ENCODE measurements at regions not wholly inside any gene's neighbourhood (a gene's known extent, or its start where the extent isn't known, plus 50 kb on each side); places are given as distances from the start of the nearest gene placed in this dataset.

DNA sequence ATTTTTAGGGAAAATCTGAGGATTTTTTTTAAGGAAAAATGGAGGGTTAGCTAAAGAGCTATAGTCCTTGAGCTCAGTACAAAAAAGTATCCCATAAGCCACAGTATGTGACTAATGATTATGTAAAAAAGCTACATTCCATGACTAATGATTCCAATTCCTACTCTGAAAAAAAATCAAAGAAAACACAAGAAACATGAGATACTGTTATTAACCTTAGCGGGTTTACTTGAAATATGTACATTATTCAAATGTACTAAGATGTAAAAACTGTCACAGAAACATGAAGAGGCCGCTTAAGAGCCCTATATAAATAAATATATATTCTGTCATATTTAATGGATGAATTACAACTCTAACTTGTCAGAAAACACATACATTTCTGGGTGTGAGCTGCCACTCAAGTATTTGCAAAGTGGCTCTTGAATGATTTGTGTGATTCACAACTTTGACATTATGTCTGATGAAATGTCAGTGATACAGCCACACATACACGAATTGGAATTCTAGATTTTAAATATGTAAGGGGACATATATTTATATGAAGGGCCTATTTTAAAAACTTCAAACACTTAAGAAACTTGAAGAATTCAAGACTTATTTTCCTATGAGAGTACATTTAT, 518.7 kb upstream of the SUCLG2 start:
- no CpG with 5 or more reads among the region's 3 CpGs for WGBS (ENCODE audit: extremely low coverage, insufficient coverage, low lambda C conversion rate)
- Histone ChIP-seq H2BK120ac (ENCODE audit: low read depth, low read length) (no peak overlapping the region), H3K79me1 (ENCODE audit: low read length) (no peaks in the 10 kb centered on the region), H3K4me2 (ENCODE audit: low read length) (no peak overlapping the region), H3K36me3 (ENCODE audit: control insufficient read depth, insufficient read depth, low read length) (no peaks in the 10 kb centered on the region), H3K4ac (ENCODE audit: low read depth, low read length) (no peak overlapping the region), H3K27me3 (ENCODE audit: insufficient read depth, low read length, poor library complexity) (no peaks in the 10 kb centered on the region), H2AK5ac (ENCODE audit: low read length) (no peak overlapping the region), H3K23ac (ENCODE audit: low read length) (no peak overlapping the region), H3K9ac (ENCODE audit: low read length) (no peak overlapping the region), H2BK5ac (ENCODE audit: low read length) (no peak overlapping the region), H4K5ac (ENCODE audit: low read length) (no peak overlapping the region), H3K4me3 (ENCODE audit: low read length) (no peak overlapping the region), H3K4me1 (ENCODE audit: control insufficient read depth, low read depth, low read length) (no peaks in the 10 kb centered on the region), H3K56ac (ENCODE audit: low read length) (no peak overlapping the region), H3K27ac (ENCODE audit: low read depth, low read length) (no peak overlapping the region), H3K79me2 (ENCODE audit: control insufficient read depth, insufficient read depth, low read length) (no peaks in the 10 kb centered on the region), H4K8ac (ENCODE audit: low read depth, low read length) (no peak overlapping the region), H3K18ac (ENCODE audit: low read length) (no peak overlapping the region), H2BK15ac (replicated peaks; ENCODE audit: low read depth) (no peak overlapping the region)
- no peak for DNase-seq

DNA sequence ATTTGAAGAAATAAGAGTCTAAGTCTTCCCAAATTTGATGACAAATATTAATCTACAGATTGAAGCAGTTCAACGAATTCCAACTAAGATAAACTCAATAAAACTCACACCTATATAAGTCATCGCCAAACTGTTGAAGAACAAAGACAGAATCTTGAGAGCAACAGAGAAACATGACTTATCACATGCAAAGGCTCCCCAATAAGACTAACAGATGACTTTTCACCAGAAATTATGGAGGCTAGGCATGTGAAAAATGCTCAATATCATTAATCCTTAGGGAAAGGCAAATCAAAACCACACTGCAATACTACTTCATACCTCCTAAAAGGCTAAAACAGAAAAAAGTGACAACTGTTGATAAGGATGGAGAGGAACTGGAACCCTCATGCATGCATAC, 517.6 kb upstream of the SUCLG2 start:
- no peak overlapping the region for H3K56ac ChIP-seq (ENCODE audit: low read length)
- H3K27ac ChIP-seq (ENCODE audit: low read depth, low read length): no peak overlapping the region
- no peak overlapping the region for H3K18ac ChIP-seq (ENCODE audit: low read length)
- no peak overlapping the region for H4K5ac ChIP-seq (ENCODE audit: low read length)
- H3K79me2 ChIP-seq (ENCODE audit: control insufficient read depth, insufficient read depth, low read length): no peaks in the 10 kb centered on the region
- H2BK15ac ChIP-seq (replicated peaks; ENCODE audit: low read depth): no peak overlapping the region
- no peak overlapping the region for H3K23ac ChIP-seq (ENCODE audit: low read length)
- no CpG with 5 or more reads among the region's 2 CpGs for WGBS (ENCODE audit: extremely low coverage, insufficient coverage, low lambda C conversion rate)
- no peak overlapping the region for H2AK5ac ChIP-seq (ENCODE audit: low read length)
- H2BK5ac ChIP-seq (ENCODE audit: low read length): no peak overlapping the region
- no peak overlapping the region for H4K8ac ChIP-seq (ENCODE audit: low read depth, low read length)
- no peaks in the 10 kb centered on the region for H3K79me1 ChIP-seq (ENCODE audit: low read length)
- H3K4me1 ChIP-seq (ENCODE audit: control insufficient read depth, low read depth, low read length): no peaks in the 10 kb centered on the region
- no peaks in the 10 kb centered on the region for H3K27me3 ChIP-seq (ENCODE audit: insufficient read depth, low read length, poor library complexity)
- H3K9ac ChIP-seq (ENCODE audit: low read length): no peak overlapping the region
- H3K4me3 ChIP-seq (ENCODE audit: low read length): no peak overlapping the region
- H2BK120ac ChIP-seq (ENCODE audit: low read depth, low read length): no peak overlapping the region
- no peaks in the 10 kb centered on the region for H3K36me3 ChIP-seq (ENCODE audit: control insufficient read depth, insufficient read depth, low read length)
- no peak overlapping the region for H3K4ac ChIP-seq (ENCODE audit: low read depth, low read length)
- H3K4me2 ChIP-seq (ENCODE audit: low read length): no peak overlapping the region
- no peak for DNase-seq

DNA sequence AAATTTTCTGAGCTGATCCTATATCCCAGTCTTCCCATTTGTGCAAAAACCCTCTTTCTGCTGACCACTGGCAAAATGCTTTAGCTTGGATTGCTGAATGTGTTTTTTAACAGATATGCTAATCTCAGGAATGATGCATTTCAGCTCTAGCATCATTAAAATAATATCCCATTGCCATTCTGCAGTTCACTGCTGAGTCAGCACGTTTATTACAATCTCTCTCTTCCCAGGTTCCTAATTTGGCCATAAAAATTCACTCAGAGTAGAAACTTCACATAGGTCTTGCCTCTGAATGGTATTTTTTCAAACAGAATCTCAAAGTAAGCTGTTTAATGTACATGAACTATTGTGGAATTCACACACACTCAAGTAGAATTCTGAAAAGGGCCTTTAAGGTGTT, 509.6 kb upstream of the SUCLG2 start:
- Histone ChIP-seq H3K4me2 (ENCODE audit: low read length) (no peak overlapping the region), H3K27ac (ENCODE audit: low read depth, low read length) (no peak overlapping the region), H3K9ac (ENCODE audit: low read length) (no peak overlapping the region), H3K4me3 (ENCODE audit: low read length) (no peak overlapping the region), H4K5ac (ENCODE audit: low read length) (no peak overlapping the region), H3K4me1 (ENCODE audit: control insufficient read depth, low read depth, low read length) (no peaks in the 10 kb centered on the region), H3K79me2 (ENCODE audit: control insufficient read depth, insufficient read depth, low read length) (no peaks in the 10 kb centered on the region), H2BK5ac (ENCODE audit: low read length) (no peak overlapping the region), H3K56ac (ENCODE audit: low read length) (no peak overlapping the region), H3K27me3 (ENCODE audit: insufficient read depth, low read length, poor library complexity) (no peaks in the 10 kb centered on the region), H2AK5ac (ENCODE audit: low read length) (no peak overlapping the region), H2BK120ac (ENCODE audit: low read depth, low read length) (no peak overlapping the region), H3K79me1 (ENCODE audit: low read length) (no peaks in the 10 kb centered on the region), H3K23ac (ENCODE audit: low read length) (no peak overlapping the region), H3K36me3 (ENCODE audit: control insufficient read depth, insufficient read depth, low read length) (no peaks in the 10 kb centered on the region), H4K8ac (ENCODE audit: low read depth, low read length) (no peak overlapping the region), H2BK15ac (replicated peaks; ENCODE audit: low read depth) (no peak overlapping the region), H3K18ac (ENCODE audit: low read length) (no peak overlapping the region), H3K4ac (ENCODE audit: low read depth, low read length) (no peak overlapping the region)
- whole genome bisulfite sequencing (ENCODE audit: extremely low coverage, insufficient coverage, low lambda C conversion rate): no CpG with 5 or more reads among the region's 1 CpG
- no peak for DNase-seq

DNA sequence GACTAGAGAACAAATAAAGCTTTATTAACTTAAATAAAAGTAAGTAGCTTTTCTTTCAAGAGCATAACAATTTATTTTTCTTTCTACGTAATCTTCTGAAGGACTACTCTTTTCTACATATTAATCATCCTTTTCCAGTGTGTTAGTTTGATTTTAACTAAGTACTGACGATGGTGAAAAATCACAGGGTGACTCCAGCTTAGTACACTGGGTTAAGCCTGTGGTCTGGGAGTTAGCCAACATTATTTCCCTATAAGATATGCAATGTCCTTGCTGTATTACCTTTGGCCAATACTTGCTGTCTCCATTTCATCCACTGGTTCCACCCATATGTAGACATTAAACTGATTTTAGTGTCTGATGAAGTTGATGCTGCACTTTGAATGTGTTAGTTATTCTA, 508.6 kb upstream of the SUCLG2 start:
- 100% methylated on average over 1 of the region's 2 CpGs for WGBS (ENCODE audit: extremely low coverage, insufficient coverage, low lambda C conversion rate)
- no peak overlapping the region for H3K4ac ChIP-seq (ENCODE audit: low read depth, low read length)
- H2BK120ac ChIP-seq (ENCODE audit: low read depth, low read length): no peak overlapping the region
- no peak overlapping the region for H3K4me3 ChIP-seq (ENCODE audit: low read length)
- H3K27ac ChIP-seq (ENCODE audit: low read depth, low read length): no peak overlapping the region
- no peak overlapping the region for H2BK15ac ChIP-seq (replicated peaks; ENCODE audit: low read depth)
- no peak for DNase-seq
- H3K56ac ChIP-seq (ENCODE audit: low read length): no peak overlapping the region
- no peak overlapping the region for H4K8ac ChIP-seq (ENCODE audit: low read depth, low read length)
- no peak overlapping the region for H2BK5ac ChIP-seq (ENCODE audit: low read length)
- H3K18ac ChIP-seq (ENCODE audit: low read length): no peak overlapping the region
- H3K9ac ChIP-seq (ENCODE audit: low read length): no peak overlapping the region
- H3K4me2 ChIP-seq (ENCODE audit: low read length): no peak overlapping the region
- no peak overlapping the region for H2AK5ac ChIP-seq (ENCODE audit: low read length)
- no peak overlapping the region for H4K5ac ChIP-seq (ENCODE audit: low read length)
- no peaks in the 10 kb centered on the region for H3K79me2 ChIP-seq (ENCODE audit: control insufficient read depth, insufficient read depth, low read length)
- no peaks in the 10 kb centered on the region for H3K79me1 ChIP-seq (ENCODE audit: low read length)
- H3K36me3 ChIP-seq (ENCODE audit: control insufficient read depth, insufficient read depth, low read length): no peaks in the 10 kb centered on the region
- no peak overlapping the region for H3K23ac ChIP-seq (ENCODE audit: low read length)
- no peaks in the 10 kb centered on the region for H3K4me1 ChIP-seq (ENCODE audit: control insufficient read depth, low read depth, low read length)
- no peaks in the 10 kb centered on the region for H3K27me3 ChIP-seq (ENCODE audit: insufficient read depth, low read length, poor library complexity)

DNA sequence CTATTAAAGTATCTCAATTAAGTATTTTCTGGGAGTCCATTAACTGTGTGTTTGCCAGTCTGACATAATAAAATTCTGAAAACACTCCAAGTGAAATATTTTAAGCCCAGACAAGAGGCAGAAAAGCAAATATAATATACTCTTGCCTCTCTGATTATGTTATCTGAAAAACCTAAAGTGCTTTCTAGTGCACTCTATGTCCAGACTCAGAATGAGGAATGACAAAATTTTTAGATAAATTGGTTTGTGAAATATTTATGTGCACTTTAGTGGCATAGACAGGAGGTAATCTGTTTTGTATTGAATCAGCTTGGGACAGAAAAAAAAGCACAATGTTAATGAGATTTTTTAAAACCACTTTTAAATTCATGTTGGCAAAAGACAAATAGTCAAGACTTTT, 508.2 kb upstream of the SUCLG2 start:
- Histone ChIP-seq H3K4me2 (ENCODE audit: low read length) (no peak overlapping the region), H3K79me2 (ENCODE audit: control insufficient read depth, insufficient read depth, low read length) (no peaks in the 10 kb centered on the region), H3K9ac (ENCODE audit: low read length) (no peak overlapping the region), H4K5ac (ENCODE audit: low read length) (no peak overlapping the region), H2BK5ac (ENCODE audit: low read length) (no peak overlapping the region), H3K56ac (ENCODE audit: low read length) (no peak overlapping the region), H3K18ac (ENCODE audit: low read length) (no peak overlapping the region), H2BK120ac (ENCODE audit: low read depth, low read length) (no peak overlapping the region), H3K27ac (ENCODE audit: low read depth, low read length) (no peak overlapping the region), H3K79me1 (ENCODE audit: low read length) (no peaks in the 10 kb centered on the region), H3K4me1 (ENCODE audit: control insufficient read depth, low read depth, low read length) (no peaks in the 10 kb centered on the region), H3K4me3 (ENCODE audit: low read length) (no peak overlapping the region), H3K27me3 (ENCODE audit: insufficient read depth, low read length, poor library complexity) (no peaks in the 10 kb centered on the region), H3K23ac (ENCODE audit: low read length) (no peak overlapping the region), H4K8ac (ENCODE audit: low read depth, low read length) (no peak overlapping the region), H3K36me3 (ENCODE audit: control insufficient read depth, insufficient read depth, low read length) (no peaks in the 10 kb centered on the region), H2AK5ac (ENCODE audit: low read length) (no peak overlapping the region), H3K4ac (ENCODE audit: low read depth, low read length) (no peak overlapping the region), H2BK15ac (replicated peaks; ENCODE audit: low read depth) (no peak overlapping the region)
- no peak for DNase-seq

DNA sequence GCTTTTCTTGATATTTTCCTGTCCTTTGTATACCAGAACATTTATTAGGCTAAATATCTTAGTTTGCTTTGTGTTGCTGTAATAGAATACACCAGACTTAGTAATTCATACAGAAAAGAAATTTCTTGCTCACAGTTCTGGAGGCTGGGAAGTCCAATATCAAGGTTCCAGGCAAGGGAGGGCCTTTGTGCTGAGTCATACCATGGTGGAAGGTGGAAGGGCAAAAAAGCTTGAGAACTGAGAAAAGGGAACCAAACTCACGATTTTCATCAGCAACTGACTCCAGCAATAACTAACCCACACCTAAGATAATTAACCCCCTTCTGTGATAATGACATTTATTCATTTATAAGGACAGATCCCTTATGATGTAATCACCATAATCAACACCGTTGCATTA, 496.9 kb upstream of the SUCLG2 start:
- no CpG with 5 or more reads among the region's 2 CpGs for WGBS (ENCODE audit: extremely low coverage, insufficient coverage, low lambda C conversion rate)
- Histone ChIP-seq H3K23ac (ENCODE audit: low read length) (no peak overlapping the region), H3K79me1 (ENCODE audit: low read length) (no peaks in the 10 kb centered on the region), H4K8ac (ENCODE audit: low read depth, low read length) (no peak overlapping the region), H2BK5ac (ENCODE audit: low read length) (no peak overlapping the region), H4K5ac (ENCODE audit: low read length) (no peak overlapping the region), H3K27me3 (ENCODE audit: insufficient read depth, low read length, poor library complexity) (no peaks in the 10 kb centered on the region), H3K4me2 (ENCODE audit: low read length) (no peak overlapping the region), H2AK5ac (ENCODE audit: low read length) (no peak overlapping the region), H3K56ac (ENCODE audit: low read length) (no peak overlapping the region), H2BK15ac (replicated peaks; ENCODE audit: low read depth) (no peak overlapping the region), H3K18ac (ENCODE audit: low read length) (no peak overlapping the region), H3K36me3 (ENCODE audit: control insufficient read depth, insufficient read depth, low read length) (no peaks in the 10 kb centered on the region), H3K4me1 (ENCODE audit: control insufficient read depth, low read depth, low read length) (no peaks in the 10 kb centered on the region), H3K4ac (ENCODE audit: low read depth, low read length) (no peak overlapping the region), H3K79me2 (ENCODE audit: control insufficient read depth, insufficient read depth, low read length) (no peaks in the 10 kb centered on the region), H2BK120ac (ENCODE audit: low read depth, low read length) (no peak overlapping the region), H3K4me3 (ENCODE audit: low read length) (no peak overlapping the region), H3K27ac (ENCODE audit: low read depth, low read length) (no peak overlapping the region), H3K9ac (ENCODE audit: low read length) (no peak overlapping the region)
- DNase-seq: no peak
